WERI-Rb-1 (cell line): ENCODE measurements at regions not wholly inside any gene's neighbourhood (a gene's known extent, or its start where the extent isn't known, plus 50 kb on each side); places are given as distances from the start of the nearest gene placed in this dataset.

Experiments used
- DNase-seq: peaks from one replicate; pipeline ENCODE4 v3.0.0-alpha.2; 2020
- H3K27ac ChIP-seq: fragments of 250-450 bp; sonication (Bioruptor Pico); 2 replicates; pipeline ENCODE4 v1.5.1; 2020; ENCODE audit warnings: mild to moderate bottlenecking, moderate library complexity
- H3K27me3 ChIP-seq: fragments of 250-450 bp; sonication (Bioruptor Pico); 2 replicates; pipeline ENCODE4 v1.5.1; 2021; ENCODE audit warnings: mild to moderate bottlenecking, low read depth, moderate library complexity; ENCODE audit not compliant: insufficient read depth, severe bottlenecking
- H3K36me3 ChIP-seq: fragments of 250-450 bp; sonication (Bioruptor Pico); 2 replicates; pipeline ENCODE4 v1.5.1; 2020; ENCODE audit warnings: mild to moderate bottlenecking, moderate library complexity
- H3K4me3 ChIP-seq: 2 replicates; pipeline ENCODE4 v1.5.1; 2011; ENCODE audit warnings: low read depth, mild to moderate bottlenecking, control low read depth, low read length
- H3K9me3 ChIP-seq: fragments of 250-450 bp; sonication (Bioruptor Pico); 2 replicates; pipeline ENCODE4 v1.5.1; 2021; ENCODE audit warnings: mild to moderate bottlenecking, moderate library complexity; ENCODE audit not compliant: severe bottlenecking
- CTCF ChIP-seq: IDR thresholded peaks from 2 replicates; pipeline ENCODE4 v1.5.1; 2011; ENCODE audit warnings: low read depth, mild to moderate bottlenecking, control low read depth, inconsistent platforms, low read length

GRCh38 chr14:37857774-37858266 lies 262.4 kb downstream of the TTC6 start:
- no peak overlapping the region for H3K27ac ChIP-seq
- no peaks in the 10 kb centered on the region for H3K27me3 ChIP-seq
- TF ChIP-seq CTCF = no peak
- no peak overlapping the region for H3K4me3 ChIP-seq
- DNase-seq = no peak
- no peaks in the 10 kb centered on the region for H3K9me3 ChIP-seq
- no peaks in the 10 kb centered on the region for H3K36me3 ChIP-seq

DNA sequence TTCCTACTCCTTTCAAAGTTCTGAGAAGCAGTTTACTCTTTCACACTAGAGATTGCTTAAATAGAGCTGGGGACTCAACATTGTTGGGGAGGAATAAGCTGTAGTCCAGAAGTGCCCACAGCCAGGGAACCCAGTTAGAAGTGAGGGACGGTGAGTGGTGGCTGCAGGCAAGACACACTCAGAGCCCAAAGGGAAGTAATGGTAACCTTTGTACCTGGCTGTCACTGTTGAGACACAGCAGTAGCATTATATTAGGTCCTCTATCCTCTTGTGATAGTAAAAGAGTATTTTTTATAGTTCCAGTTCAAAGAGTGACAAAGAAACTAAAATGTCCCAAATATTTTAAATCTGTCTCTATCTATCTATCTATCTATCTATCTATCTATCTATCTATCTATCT lies 263.3 kb downstream of the TTC6 start:
- no peaks in the 10 kb centered on the region for H3K9me3 ChIP-seq
- no peak for DNase-seq
- H3K27me3 ChIP-seq = no peaks in the 10 kb centered on the region
- no peak for TF ChIP-seq CTCF
- no peak overlapping the region for H3K27ac ChIP-seq
- H3K36me3 ChIP-seq = no peaks in the 10 kb centered on the region
- H3K4me3 ChIP-seq = no peak overlapping the region

DNA sequence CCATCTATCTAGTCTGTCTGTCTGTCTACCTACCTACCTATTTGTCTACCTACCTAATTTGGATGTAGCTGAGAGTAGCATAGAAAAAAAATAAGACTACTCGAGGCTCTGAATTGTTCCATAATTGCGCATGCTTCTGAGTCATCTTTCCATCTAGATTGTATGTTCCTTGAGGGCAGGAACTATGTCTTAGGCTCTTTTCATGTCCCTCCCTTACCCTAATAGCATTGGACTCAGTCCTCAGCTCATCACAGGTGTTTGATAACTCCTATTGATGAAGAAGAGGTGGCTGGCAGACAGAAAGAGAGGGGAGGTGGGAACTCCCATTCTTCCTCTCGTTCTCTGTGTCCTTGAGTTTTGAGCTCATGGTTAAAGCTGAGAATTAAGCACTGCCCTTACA lies 263.7 kb downstream of the TTC6 start:
- no peak for TF ChIP-seq CTCF
- H3K9me3 ChIP-seq = no peaks in the 10 kb centered on the region
- DNase-seq = no peak
- H3K36me3 ChIP-seq = no peaks in the 10 kb centered on the region
- H3K27ac ChIP-seq = no peak overlapping the region
- no peak overlapping the region for H3K4me3 ChIP-seq
- H3K27me3 ChIP-seq = no peaks in the 10 kb centered on the region

- DNase-seq = no peak
- Histone ChIP-seq H3K27ac (no peak overlapping the region), H3K36me3 (no peaks in the 10 kb centered on the region), H3K9me3 (no peaks in the 10 kb centered on the region), H3K4me3 (no peak overlapping the region), H3K27me3 (no peaks in the 10 kb centered on the region)
- TF ChIP-seq CTCF = no peak
Observed at GRCh38 chr14:37862263-37862662, 266.8 kb downstream of the TTC6 start.

DNA sequence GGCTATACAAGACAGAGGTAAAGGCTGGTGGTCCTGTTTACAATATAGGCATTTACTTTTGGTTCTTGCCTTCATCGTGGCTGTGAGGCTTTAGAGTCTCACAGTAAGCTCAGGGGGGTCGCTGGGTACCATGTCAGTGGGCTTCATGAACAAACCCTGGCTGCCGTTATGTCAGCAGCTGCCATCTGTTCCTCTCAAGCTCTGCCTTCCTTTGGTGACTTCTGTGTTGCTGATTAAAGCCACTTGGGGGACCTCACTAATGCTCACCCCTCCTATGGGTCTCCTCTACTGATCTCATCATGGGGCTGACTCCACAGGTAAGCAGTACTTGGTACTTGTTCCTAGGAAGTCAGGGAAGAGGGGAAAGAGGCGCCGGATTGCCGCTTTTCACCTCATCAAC lies 268.7 kb downstream of the TTC6 start:
- no peaks in the 10 kb centered on the region for H3K36me3 ChIP-seq
- peak; percentile 10 for DNase-seq
- no peak for TF ChIP-seq CTCF
- no peak overlapping the region for H3K4me3 ChIP-seq
- no peaks in the 10 kb centered on the region for H3K9me3 ChIP-seq
- H3K27ac ChIP-seq = no peak overlapping the region
- no peaks in the 10 kb centered on the region for H3K27me3 ChIP-seq
